ENCODE measurements at regions not wholly inside any gene's neighbourhood (a gene's known extent, or its start where the extent isn't known, plus 50 kb on each side); places are given as distances from the start of the nearest gene placed in this dataset.
"Not testable (repeated sequence)": the region's sequence is repeated elsewhere in the genome, so short reads cannot be mapped to it uniquely, and the experiment has no call there.

DNA sequence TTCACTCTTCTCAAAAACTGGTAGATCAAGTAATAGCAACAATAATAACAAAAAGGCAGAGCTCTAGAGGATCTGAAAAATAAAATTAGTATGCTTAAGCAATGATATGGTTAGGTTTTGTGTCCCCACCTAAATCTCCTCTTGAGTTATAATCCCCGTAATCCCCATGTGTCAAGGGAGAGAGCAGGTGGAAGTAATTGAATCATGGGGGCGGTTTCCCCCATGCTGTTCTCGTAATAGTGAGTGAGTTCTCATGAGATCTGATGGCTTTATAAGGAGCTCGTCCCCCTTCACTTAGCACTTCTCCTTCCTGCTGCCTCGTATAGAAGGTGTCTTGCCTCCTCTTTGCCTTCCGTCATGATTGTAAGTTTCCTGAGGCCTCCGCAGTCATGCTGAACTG is 60.2 kb upstream of the ABHD2 start:
- no peak for DNase-seq (ENCODE audit: low spot score)

DNA sequence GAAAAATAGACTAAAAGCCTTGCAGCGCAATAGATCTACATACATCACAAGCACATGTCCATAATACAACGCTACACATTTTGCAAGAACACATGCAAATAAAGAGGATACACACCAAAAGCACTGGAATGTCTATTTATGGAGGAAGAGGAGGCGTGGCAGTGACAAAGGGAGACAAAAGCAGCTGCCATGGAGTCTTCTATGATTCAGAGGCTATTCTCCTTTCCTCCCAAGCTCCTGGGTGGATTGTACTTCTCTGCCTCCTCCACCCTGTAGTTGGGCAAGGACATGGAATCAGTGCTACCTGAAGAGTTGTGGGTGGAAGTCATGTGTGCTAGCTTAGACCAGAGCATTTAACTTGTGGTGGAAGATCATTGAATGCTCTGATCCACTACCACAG is 57.9 kb upstream of the ABHD2 start:
- DNase-seq (ENCODE audit: low spot score): no peak

DNA sequence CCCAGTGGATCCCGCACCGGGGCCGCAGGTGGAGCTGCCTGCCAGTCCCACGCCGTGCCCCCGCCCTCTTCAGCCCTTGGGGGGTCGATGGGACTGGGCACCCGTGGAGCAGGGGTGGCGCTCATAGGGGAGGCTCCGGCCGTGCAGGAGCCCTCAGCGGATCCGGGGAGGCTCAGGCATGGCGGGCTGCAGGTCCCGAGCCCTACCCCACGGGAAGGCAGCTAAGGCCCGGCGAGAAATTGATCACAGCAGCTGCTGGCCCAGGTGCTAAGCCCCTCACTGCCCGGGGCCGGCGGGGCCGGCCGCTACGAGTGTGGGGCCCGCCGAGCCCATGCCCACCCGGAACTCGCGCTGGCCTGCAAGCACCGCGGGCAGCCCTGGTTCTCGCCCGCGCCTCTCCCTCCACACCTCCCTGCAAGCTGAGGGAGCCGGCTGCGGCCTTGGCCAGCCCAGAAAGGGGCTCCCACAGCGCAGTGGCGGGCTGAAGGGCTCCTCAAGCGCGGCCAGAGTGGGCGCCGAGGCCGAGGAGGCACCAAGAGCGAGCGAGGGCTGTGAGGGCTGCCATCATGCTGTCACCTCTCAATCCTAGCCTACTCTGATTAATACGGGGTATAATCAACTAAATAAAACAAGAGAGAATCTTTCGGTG is 56.5 kb upstream of the ABHD2 start:
- DNase-seq (ENCODE audit: low spot score): not testable (repeated sequence)

DNA sequence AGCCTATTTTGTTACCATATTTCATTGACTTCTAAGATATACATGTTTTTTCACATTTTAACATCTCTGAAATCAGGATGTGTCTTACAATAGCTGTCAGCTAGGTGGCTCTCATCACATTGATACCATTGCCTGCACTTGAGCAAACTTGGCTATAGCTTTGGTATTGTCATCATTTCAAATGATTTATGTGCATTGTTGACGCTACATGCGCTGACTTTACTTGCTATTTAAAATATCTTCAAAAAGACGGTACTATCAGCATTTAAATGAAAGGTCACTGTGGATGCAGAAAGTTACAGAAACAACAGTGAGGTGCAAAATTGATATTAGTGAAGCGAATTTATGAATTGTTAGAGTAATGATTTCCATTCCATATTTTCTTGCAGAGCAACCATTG is 54.0 kb upstream of the ABHD2 start:
- no peak for DNase-seq (ENCODE audit: low spot score)

DNA sequence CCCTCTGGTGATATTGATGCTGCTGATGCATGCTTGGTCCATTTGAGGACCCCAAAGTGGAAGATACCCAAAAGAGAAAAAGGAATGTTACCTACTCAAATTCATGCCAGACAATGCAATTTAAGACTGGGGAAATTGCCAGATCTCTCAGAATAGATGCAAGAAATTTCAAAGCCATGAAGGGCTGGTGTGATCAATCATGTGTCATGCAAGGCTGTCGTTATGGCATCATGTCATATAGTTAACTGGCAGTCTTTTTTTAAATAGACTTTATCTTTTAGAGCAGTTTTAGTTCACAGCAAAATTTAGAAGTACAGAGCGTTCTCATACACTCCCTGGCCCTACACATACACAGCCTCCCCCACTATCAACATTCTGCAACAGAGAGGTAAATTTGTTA is 53.1 kb upstream of the ABHD2 start:
- no peak for DNase-seq (ENCODE audit: low spot score)

DNA sequence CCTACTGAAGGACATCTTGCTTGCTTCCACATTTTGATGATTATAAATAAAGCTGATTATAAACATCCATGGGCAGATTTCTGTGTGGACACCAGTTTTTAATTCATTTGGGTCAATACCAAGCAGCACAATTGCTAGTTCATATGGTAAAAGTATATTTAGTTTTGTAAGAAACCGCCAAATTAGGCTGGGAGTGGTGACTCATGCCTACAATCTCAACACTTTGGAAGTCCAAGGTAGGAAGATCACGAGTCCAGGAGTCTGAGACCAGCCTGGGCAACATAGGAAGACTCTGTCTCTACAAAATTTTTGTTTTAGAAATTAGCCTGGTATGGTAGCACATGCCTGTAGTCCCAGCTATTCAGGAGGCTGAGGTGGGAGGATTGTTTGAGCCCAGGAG is 52.6 kb upstream of the ABHD2 start:
- no peak for DNase-seq (ENCODE audit: low spot score)

- DNase-seq (ENCODE audit: low spot score): no peak
Measured at GRCh38 chr15:89038146-89038545, 50.1 kb upstream of the ABHD2 start.
